Chondrocyte (in vitro differentiated cells): ENCODE measurements at regions not wholly inside any gene's neighbourhood (a gene's known extent, or its start where the extent isn't known, plus 50 kb on each side); places are given as distances from the start of the nearest gene placed in this dataset.

Experiments
- DNase-seq: peaks from one replicate; pipeline ENCODE4 v3.0.0; 2021; ENCODE audit warnings: mixed read lengths, low spot score
- H3K27ac Mint-ChIP-seq: one replicate; pipeline ENCODE4 v1.8.0; 2021; ENCODE audit warnings: mild to moderate bottlenecking, moderate library complexity, mixed read lengths; ENCODE audit not compliant: unreplicated experiment
- H3K27me3 Mint-ChIP-seq: 2 replicates; pipeline ENCODE4 v1.8.0; 2021; ENCODE audit warnings: low read depth, mixed read lengths
- H3K36me3 Mint-ChIP-seq: 2 replicates; pipeline ENCODE4 v1.8.0; 2021; ENCODE audit warnings: low read depth, mixed read lengths
- H3K4me1 Mint-ChIP-seq: 2 replicates; pipeline ENCODE4 v1.8.0; 2021; ENCODE audit warnings: low read depth, mild to moderate bottlenecking, mixed read lengths
- H3K4me3 Mint-ChIP-seq: one replicate; pipeline ENCODE4 v1.8.0; 2021; ENCODE audit warnings: mild to moderate bottlenecking, moderate library complexity, mixed read lengths; ENCODE audit not compliant: unreplicated experiment
- H3K9me3 Mint-ChIP-seq: 2 replicates; pipeline ENCODE4 v1.8.0; 2021; ENCODE audit warnings: low read depth, mixed read lengths
- TF ChIP-seq, protein P1 (sequence below): fragments of 200-600 bp; sonication (generic); IDR thresholded peaks from 2 replicates; pipeline ENCODE4 v1.5.0; 2021; ENCODE audit warnings: antibody characterized with exemption, mild to moderate bottlenecking, moderate library complexity

DNA sequence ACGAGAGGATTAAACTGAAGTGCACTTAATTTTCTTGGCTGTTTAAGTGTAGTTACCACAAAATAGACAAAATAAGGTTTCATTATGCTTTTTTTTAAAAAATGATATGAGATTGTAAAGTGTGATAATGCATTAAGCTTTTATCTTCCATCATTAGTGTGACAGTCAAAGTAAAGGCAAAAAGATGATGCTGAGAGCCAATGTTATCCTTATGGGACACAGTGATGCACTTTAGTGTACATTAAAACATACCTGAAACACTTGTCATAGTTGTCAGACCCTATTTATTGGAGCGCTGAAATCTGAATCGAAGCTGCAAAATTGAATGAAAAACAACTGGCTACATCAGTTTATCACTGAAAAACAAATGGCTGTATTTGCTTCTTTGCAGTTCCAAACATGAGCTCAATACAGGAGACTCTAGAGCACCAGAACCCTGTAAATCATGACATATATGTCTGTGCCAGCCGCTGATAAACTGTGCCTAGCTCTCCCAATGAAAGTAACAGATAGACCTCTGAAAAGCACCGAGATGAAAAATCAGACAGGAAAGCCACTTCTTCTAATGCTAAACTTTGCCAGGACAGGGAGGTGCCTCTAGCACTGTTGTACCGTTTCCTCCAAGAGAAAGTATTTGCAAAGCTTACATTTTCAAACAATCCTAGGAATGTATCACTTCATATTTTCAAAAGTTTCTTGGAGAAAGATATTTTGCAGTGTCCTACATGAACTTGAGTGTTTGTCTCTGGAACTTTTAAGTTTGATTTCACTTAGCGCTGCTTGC, 120.7 kb upstream of the TMPRSS15 start:
- no peak overlapping the region for H3K4me3 Mint-ChIP-seq
- peaks cover 40% of the 10 kb centered on the region for H3K4me1 Mint-ChIP-seq
- TF ChIP-seq, protein P1, sequence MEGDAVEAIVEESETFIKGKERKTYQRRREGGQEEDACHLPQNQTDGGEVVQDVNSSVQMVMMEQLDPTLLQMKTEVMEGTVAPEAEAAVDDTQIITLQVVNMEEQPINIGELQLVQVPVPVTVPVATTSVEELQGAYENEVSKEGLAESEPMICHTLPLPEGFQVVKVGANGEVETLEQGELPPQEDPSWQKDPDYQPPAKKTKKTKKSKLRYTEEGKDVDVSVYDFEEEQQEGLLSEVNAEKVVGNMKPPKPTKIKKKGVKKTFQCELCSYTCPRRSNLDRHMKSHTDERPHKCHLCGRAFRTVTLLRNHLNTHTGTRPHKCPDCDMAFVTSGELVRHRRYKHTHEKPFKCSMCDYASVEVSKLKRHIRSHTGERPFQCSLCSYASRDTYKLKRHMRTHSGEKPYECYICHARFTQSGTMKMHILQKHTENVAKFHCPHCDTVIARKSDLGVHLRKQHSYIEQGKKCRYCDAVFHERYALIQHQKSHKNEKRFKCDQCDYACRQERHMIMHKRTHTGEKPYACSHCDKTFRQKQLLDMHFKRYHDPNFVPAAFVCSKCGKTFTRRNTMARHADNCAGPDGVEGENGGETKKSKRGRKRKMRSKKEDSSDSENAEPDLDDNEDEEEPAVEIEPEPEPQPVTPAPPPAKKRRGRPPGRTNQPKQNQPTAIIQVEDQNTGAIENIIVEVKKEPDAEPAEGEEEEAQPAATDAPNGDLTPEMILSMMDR = no peak
- no peaks in the 10 kb centered on the region for H3K9me3 Mint-ChIP-seq
- H3K27ac Mint-ChIP-seq = peak overlapping the region; percentile 39
- no peaks in the 10 kb centered on the region for H3K27me3 Mint-ChIP-seq
- DNase-seq = no peak
- no peaks in the 10 kb centered on the region for H3K36me3 Mint-ChIP-seq

DNA sequence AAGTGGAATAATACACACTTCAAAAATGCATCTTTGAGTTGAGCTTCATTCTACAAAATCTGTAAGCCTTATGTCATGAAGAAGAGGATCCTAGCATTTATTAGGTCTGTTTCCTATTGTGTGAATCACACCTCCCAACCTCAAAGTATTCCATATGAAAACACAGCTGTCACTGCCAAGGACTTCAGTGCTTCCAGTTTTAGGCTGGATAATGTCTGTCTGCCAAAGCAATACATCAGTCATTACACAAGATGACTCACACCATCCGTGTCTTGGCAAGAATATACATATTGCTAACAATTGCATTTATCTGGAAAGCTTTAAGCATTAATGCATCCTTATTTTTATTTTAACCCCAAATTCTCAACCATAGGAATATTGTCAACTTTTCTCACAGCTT, 125.7 kb upstream of the TMPRSS15 start:
- H3K36me3 Mint-ChIP-seq = peaks cover 3% of the 10 kb centered on the region
- peak overlapping the region; percentile 77 for H3K27ac Mint-ChIP-seq
- peaks cover 3% of the 10 kb centered on the region for H3K9me3 Mint-ChIP-seq
- TF ChIP-seq, protein P1 = peak; percentile 12
- no peak for DNase-seq
- H3K27me3 Mint-ChIP-seq = no peaks in the 10 kb centered on the region
- peaks cover 35% of the 10 kb centered on the region for H3K4me1 Mint-ChIP-seq
- no peak overlapping the region for H3K4me3 Mint-ChIP-seq

DNA sequence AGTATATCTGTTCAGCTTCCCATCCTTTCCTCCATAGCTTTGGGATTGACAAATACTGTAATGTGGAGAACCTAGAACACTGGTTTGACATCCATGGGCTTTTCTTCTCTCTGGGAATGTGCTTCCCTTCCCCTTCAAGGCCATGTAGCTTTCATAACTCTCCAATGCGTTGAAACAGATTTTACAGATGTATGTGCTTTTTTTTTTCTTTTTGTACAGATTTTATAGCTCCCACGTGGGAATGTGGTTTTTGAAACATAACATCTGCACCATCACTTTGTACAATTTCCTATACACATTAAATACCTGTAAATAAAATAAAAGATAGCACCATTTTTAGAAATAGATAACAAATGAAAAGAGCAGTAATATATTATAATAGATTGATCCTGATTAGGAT, 138.5 kb upstream of the TMPRSS15 start:
- H3K27ac Mint-ChIP-seq = no peak overlapping the region
- peaks cover 4% of the 10 kb centered on the region for H3K9me3 Mint-ChIP-seq
- no peak for DNase-seq
- H3K36me3 Mint-ChIP-seq = no peaks in the 10 kb centered on the region
- TF ChIP-seq, protein P1 = no peak
- H3K27me3 Mint-ChIP-seq = no peaks in the 10 kb centered on the region
- peaks cover 22% of the 10 kb centered on the region for H3K4me1 Mint-ChIP-seq
- no peak overlapping the region for H3K4me3 Mint-ChIP-seq

DNA sequence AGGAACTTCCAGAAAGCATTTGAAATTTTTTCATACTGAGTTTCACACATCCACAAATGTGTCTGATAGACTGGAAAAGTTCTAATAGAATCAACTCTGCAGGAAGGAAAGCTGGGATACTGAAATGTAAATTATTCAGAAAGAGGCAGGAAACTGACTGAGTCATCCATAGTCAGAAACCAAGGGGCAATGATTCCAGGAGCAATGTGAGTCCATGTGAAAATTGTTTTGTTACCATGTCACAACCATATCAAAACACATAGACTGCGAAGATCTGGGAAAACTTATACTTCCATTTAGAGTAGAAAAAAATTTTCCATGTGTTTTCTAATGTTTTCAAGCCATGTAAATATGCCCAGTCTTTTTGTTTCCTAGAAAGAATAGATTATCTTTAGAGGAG, 142.3 kb upstream of the TMPRSS15 start:
- no peaks in the 10 kb centered on the region for H3K27me3 Mint-ChIP-seq
- TF ChIP-seq, protein P1 = no peak
- peaks cover 4% of the 10 kb centered on the region for H3K9me3 Mint-ChIP-seq
- H3K4me1 Mint-ChIP-seq = peaks cover 28% of the 10 kb centered on the region
- H3K4me3 Mint-ChIP-seq = no peak overlapping the region
- DNase-seq = no peak
- H3K36me3 Mint-ChIP-seq = no peaks in the 10 kb centered on the region
- H3K27ac Mint-ChIP-seq = peak overlapping the region; percentile 76

DNA sequence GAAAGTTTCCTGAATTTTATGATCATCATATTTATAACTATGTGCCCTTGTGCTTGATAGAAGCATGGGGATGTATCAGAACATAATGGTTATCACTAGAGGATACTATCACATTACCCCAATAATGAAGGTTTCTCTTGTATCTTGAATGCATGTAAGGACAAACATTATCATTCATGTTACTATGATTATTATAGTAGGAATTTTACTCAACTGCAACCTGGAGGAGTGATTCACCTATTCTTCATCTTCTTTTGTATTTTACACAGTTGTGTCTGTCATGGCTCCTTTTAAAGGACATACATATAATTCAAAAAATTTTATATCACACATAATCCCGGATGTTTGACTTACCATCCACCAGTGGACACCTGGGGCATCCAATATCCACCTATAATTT, 143.8 kb upstream of the TMPRSS15 start:
- Mint-ChIP-seq H3K36me3 (no peaks in the 10 kb centered on the region), H3K9me3 (peaks cover 4% of the 10 kb centered on the region), H3K4me3 (no peak overlapping the region), H3K27me3 (no peaks in the 10 kb centered on the region), H3K27ac (no peak overlapping the region), H3K4me1 (peaks cover 28% of the 10 kb centered on the region)
- DNase-seq = no peak
- TF ChIP-seq, protein P1 = no peak
